ENCODE measurements at regions not wholly inside any gene's neighbourhood (a gene's known extent, or its start where the extent isn't known, plus 50 kb on each side); places are given as distances from the start of the nearest gene placed in this dataset.

DNA sequence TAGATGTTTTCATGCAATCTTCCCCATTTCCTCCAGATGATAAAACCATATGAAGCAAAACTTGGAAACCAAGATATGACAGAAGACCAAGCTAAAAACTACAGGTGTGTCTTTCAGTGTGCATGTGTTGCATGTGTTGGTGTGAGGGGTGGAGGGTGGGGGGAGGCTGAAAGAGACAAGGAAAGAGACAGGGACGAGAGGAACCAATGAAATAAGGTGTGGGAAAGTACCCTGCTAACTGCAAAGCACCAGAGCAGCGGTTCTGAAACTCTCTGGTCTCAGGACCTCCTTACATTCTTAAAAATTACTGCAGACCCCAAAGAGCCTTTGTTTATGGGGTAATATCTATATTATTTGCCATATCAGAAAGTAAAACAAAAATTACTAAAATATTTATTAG, 87.4 kb upstream of the HIVEP3 start:
- no peaks in the 10 kb centered on the region for H3K9me3 ChIP-seq
- no peaks in the 10 kb centered on the region for H3K36me3 ChIP-seq
- DNase-seq, result no peak
- no peak overlapping the region for H3K27ac ChIP-seq
- no peaks in the 10 kb centered on the region for H3K27me3 ChIP-seq
- no peak overlapping the region for H3K4me3 ChIP-seq
- intact Hi-C loops (cut with DNase I; ENCODE audit: low total_unique reads), result no loop called here
- TF ChIP-seq CTCF (IDR thresholded peaks at IDR 0.05), result no peak
- H3K4me1 ChIP-seq, result no peaks in the 10 kb centered on the region

GRCh38 chr1:42005530-42005929, 86.8 kb upstream of the HIVEP3 start:
- Histone ChIP-seq H3K27me3 (no peaks in the 10 kb centered on the region), H3K27ac (no peak overlapping the region), H3K9me3 (no peaks in the 10 kb centered on the region), H3K4me1 (no peaks in the 10 kb centered on the region), H3K4me3 (no peak overlapping the region), H3K36me3 (no peaks in the 10 kb centered on the region)
- intact Hi-C loops (cut with DNase I; ENCODE audit: low total_unique reads), result no loop called here
- no peak for DNase-seq
- no peak for TF ChIP-seq CTCF (IDR thresholded peaks at IDR 0.05)

DNA sequence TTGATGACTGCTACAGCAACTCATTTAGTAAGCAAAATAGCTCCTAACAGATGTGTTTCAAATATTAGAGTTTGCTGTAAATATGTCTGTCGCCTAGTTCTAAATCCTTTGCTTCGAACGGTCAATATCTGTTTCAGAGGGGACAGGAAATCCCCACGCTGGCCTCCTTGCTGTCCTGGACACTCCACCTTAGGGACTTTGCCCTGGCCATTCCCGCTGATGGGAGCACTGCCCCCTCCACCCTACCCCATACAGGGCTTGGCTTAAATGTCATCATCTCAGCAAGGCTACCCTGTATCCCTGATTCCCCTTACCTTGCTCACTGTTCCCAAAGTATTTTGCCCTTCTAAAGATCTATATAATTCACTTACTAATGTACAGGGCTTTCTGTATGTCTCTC, 86.1 kb upstream of the HIVEP3 start:
- DNase-seq, result no peak
- Histone ChIP-seq H3K4me1 (no peaks in the 10 kb centered on the region), H3K27ac (no peak overlapping the region), H3K9me3 (no peaks in the 10 kb centered on the region), H3K4me3 (no peak overlapping the region), H3K36me3 (no peaks in the 10 kb centered on the region), H3K27me3 (no peaks in the 10 kb centered on the region)
- no peak for TF ChIP-seq CTCF (IDR thresholded peaks at IDR 0.05)
- intact Hi-C loops (cut with DNase I; ENCODE audit: low total_unique reads), result no loop called here

GRCh38 chr1:42004322-42004721, 85.6 kb upstream of the HIVEP3 start:
- intact Hi-C loops (cut with DNase I; ENCODE audit: low total_unique reads), result no loop called here
- Histone ChIP-seq H3K9me3 (no peaks in the 10 kb centered on the region), H3K36me3 (no peaks in the 10 kb centered on the region), H3K27ac (no peak overlapping the region), H3K4me3 (no peak overlapping the region), H3K27me3 (no peaks in the 10 kb centered on the region), H3K4me1 (no peaks in the 10 kb centered on the region)
- no peak for DNase-seq
- no peak for TF ChIP-seq CTCF (IDR thresholded peaks at IDR 0.05)

DNA sequence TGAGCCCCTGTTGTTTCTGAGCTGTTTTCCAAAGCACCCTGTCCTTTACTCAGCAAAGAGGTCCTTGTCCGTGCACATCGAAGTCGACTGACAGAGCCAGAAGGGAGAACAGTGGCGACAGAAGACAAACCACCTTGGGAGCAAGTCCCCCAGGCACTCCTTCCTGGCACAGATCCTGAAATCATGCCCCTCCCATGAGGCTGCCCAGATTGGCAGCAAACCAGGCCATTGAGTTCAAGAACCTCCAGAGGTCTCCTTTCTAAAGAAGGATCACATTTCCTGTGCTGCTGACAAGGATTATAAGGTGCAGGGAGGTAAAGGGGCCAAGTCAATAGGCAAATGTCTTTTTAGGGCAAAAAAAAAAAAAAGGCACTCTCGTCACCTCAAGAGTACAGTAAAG, 84.7 kb upstream of the HIVEP3 start:
- no peak overlapping the region for H3K27ac ChIP-seq
- no peak for DNase-seq
- intact Hi-C loops (cut with DNase I; ENCODE audit: low total_unique reads), result no loop called here
- TF ChIP-seq CTCF (IDR thresholded peaks at IDR 0.05), result no peak
- no peaks in the 10 kb centered on the region for H3K27me3 ChIP-seq
- no peak overlapping the region for H3K4me3 ChIP-seq
- no peaks in the 10 kb centered on the region for H3K9me3 ChIP-seq
- H3K36me3 ChIP-seq, result no peaks in the 10 kb centered on the region
- no peaks in the 10 kb centered on the region for H3K4me1 ChIP-seq

DNA sequence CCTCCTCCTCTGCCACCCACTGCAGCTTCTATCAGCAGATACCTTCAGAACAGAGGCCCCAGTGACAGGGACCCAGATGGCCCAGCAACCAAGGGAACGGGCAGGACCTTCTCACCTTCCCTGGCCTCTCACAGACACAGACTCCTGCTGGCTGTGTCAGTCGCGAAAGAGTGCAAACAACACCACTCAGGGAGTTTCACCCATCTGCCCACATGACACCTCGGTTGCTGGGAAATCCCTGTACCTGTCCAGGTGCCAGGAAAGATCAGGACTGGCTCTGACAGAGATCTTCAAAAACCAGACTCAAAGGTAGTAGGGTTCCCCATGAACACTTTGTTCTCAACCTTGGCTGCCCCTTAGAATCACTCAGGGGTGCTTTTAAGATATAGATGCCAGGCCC, 83.5 kb upstream of the HIVEP3 start:
- TF ChIP-seq CTCF (IDR thresholded peaks at IDR 0.05), result no peak
- Histone ChIP-seq H3K4me1 (no peaks in the 10 kb centered on the region), H3K27me3 (no peaks in the 10 kb centered on the region), H3K36me3 (no peaks in the 10 kb centered on the region), H3K9me3 (no peaks in the 10 kb centered on the region), H3K27ac (no peak overlapping the region), H3K4me3 (no peak overlapping the region)
- no peak for DNase-seq
- intact Hi-C loops (cut with DNase I; ENCODE audit: low total_unique reads), result no loop called here
